ENCODE measurements at regions not wholly inside any gene's neighbourhood (a gene's known extent, or its start where the extent isn't known, plus 50 kb on each side); places are given as distances from the start of the nearest gene placed in this dataset.

DNA sequence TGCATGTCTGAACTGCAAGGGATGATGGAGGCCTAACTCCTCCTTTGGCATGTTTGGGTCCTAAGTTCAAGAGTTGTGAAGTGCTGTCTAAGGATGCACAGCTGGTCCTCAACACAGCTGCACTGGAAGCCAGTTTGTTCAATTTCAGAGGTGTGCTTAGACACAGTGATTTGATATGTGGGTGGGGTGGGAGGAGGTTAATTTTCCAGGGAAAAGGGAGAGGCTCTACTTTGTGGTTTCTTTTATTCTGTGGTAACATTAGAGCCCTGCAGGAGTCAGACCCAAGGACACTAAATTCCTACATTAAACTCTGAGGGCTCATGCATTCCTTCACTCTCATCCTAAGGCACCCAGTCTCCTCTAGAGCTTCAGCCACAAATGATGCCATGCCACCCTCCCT lies 188.4 kb upstream of the MAST4 start:
- DNase-seq (ENCODE audit: low read depth), result no peak
- TF ChIP-seq, protein P1, sequence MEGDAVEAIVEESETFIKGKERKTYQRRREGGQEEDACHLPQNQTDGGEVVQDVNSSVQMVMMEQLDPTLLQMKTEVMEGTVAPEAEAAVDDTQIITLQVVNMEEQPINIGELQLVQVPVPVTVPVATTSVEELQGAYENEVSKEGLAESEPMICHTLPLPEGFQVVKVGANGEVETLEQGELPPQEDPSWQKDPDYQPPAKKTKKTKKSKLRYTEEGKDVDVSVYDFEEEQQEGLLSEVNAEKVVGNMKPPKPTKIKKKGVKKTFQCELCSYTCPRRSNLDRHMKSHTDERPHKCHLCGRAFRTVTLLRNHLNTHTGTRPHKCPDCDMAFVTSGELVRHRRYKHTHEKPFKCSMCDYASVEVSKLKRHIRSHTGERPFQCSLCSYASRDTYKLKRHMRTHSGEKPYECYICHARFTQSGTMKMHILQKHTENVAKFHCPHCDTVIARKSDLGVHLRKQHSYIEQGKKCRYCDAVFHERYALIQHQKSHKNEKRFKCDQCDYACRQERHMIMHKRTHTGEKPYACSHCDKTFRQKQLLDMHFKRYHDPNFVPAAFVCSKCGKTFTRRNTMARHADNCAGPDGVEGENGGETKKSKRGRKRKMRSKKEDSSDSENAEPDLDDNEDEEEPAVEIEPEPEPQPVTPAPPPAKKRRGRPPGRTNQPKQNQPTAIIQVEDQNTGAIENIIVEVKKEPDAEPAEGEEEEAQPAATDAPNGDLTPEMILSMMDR (conservative IDR thresholded peaks at IDR 0.05; ENCODE audit: low read depth, low read length), result no peak
- H3K4me3 ChIP-seq (ENCODE audit: low read length), result no peak overlapping the region

DNA sequence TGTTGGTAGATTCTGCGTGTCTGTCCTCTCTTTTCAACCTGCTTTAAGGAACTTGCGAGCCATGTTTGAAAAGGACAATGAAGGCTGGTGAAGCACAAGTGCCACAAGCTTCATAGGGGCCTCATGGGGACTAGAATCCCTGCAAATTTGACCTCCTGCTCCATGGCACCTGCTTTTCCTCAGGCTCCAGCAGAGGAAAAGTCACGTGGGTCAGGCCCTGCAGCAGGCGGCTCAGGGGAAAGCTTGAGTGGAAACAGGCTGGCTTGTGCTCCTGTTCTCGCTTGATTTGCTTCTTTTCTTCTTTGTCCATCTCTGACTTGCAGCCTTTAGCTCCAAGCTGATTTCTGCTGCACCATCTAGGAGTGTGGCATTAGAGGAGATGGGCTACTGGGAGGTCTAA lies 187.6 kb upstream of the MAST4 start:
- no peak for DNase-seq (ENCODE audit: low read depth)
- TF ChIP-seq, protein P1 (conservative IDR thresholded peaks at IDR 0.05; ENCODE audit: low read depth, low read length), result no peak

DNA sequence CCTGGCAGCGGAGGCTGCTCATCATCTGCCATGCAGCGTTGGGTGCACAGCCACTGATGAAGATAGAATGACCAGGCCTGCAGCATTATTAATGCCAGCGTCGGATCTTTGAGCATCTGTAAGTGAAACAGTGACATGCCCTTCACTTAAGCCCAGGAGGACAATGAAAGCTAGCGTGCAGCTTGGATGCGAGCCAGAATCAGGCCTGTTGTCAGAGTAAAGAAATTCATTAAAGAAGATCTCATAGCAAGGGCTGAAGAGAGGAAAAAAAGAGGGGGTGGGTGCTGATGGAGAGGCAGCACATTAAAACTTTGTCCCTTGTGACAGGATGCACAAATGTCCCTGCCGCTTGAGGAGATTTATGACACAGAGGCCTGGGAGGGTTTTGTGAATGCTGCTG lies 186.1 kb upstream of the MAST4 start:
- no peak for DNase-seq (ENCODE audit: low read depth)
- TF ChIP-seq, protein P1 (conservative IDR thresholded peaks at IDR 0.05; ENCODE audit: low read depth, low read length), result no peak
- no peak overlapping the region for H3K4me3 ChIP-seq (ENCODE audit: low read length)

More for the DNA sequence above, 187.6 kb upstream of the MAST4 start:
- no peak overlapping the region for H3K4me3 ChIP-seq (ENCODE audit: low read length)

DNA sequence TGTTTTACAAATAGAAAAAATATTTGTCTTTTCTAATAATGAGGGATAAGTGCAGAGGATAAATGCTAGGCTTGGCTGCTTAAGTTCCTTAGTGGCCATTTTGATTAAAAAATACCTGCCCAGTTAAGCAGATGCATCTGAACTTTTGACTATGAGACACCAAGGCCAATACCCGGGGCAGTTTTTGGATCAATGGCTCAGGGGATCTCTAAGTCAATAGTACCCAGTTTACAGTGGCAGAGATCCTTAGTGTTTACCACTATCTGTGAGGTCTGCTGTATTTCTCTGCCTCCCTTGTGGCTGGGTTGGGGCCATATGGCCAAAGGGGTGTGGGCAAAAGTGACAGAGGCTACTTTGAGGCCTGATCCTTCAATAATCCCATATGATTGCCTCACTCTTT lies 184.5 kb upstream of the MAST4 start:
- H3K4me3 ChIP-seq (ENCODE audit: low read length), result no peak overlapping the region
- TF ChIP-seq, protein P1 (conservative IDR thresholded peaks at IDR 0.05; ENCODE audit: low read depth, low read length), result no peak
- DNase-seq (ENCODE audit: low read depth), result no peak

DNA sequence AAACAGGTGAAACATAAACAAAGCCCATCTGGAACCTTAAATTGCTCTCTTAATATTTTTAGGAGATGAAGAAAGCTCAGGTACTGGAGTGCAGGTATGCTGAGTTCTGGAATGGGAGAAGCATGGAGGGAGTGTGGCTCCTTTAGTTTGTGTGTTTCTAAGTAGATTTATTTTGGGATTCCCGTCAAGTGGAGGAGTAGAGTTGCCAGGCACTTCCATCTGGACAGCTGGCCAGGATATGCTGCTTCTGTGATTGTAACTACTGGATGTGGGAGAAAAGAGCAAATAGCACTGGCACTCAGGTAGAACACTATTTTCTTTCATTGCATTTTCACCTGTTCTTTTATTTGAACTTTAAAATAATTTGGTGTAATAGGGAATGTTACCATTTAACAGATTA lies 182.3 kb upstream of the MAST4 start:
- TF ChIP-seq, protein P1 (conservative IDR thresholded peaks at IDR 0.05; ENCODE audit: low read depth, low read length), result no peak
- no peak for DNase-seq (ENCODE audit: low read depth)
- no peak overlapping the region for H3K4me3 ChIP-seq (ENCODE audit: low read length)

DNA sequence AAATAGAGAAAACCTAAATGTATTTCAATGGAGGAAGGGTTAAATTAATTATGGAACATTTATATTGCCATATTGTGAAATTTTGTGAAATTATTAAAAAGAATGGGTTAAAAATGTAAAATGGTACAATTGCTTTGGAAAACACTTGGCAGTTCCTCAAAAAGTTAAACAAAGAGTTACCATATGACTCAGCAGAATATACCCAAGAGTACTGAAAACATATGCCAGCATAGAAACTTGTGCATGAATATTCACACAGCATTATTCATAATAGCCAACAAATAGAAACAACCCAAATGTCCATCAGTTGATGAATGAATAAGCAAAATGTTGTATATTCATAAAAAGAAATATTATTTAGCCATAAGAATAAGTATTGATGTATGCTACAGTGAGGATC lies 181.0 kb upstream of the MAST4 start:
- H3K4me3 ChIP-seq (ENCODE audit: low read length), result no peak overlapping the region
- DNase-seq (ENCODE audit: low read depth), result no peak
- TF ChIP-seq, protein P1 (conservative IDR thresholded peaks at IDR 0.05; ENCODE audit: low read depth, low read length), result no peak

DNA sequence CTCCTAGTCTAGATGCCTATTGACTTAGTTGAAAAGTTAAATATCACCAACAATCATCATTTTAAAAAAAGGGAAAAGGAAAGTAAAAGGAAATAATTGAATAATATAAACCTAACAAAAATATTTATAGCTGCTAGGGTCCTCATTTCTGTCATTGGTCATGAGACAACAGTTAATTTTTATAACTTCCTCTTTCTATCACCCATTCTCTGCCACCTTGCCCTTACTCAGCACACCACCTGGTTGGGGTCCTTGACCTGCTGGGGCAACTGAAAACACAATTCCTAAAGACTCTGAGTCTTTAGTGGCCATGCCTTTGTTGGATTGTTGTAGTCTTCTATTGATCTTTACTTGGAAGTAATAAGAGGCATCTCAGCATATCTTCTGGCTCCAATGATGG lies 179.5 kb upstream of the MAST4 start:
- TF ChIP-seq, protein P1 (conservative IDR thresholded peaks at IDR 0.05; ENCODE audit: low read depth, low read length), result no peak
- no peak for DNase-seq (ENCODE audit: low read depth)
- H3K4me3 ChIP-seq (ENCODE audit: low read length), result no peak overlapping the region

Data from retinal pigment epithelial cell (primary cell).